Progenitor cell of endocrine pancreas (in vitro differentiated cells): ENCODE measurements at regions not wholly inside any gene's neighbourhood (a gene's known extent, or its start where the extent isn't known, plus 50 kb on each side); places are given as distances from the start of the nearest gene placed in this dataset.

Experiments used
- DNase-seq: peaks from one replicate; pipeline ENCODE4 v3.0.0; 2021; ENCODE audit warnings: low spot score; ENCODE audit not compliant: unreplicated experiment
- H3K27ac Mint-ChIP-seq: 2 replicates; pipeline ENCODE4 v1.8.0; 2021; ENCODE audit warnings: mild to moderate bottlenecking, moderate library complexity, mixed read lengths
- H3K27me3 Mint-ChIP-seq: 2 replicates; pipeline ENCODE4 v1.8.0; 2021; ENCODE audit warnings: mixed read lengths
- H3K36me3 Mint-ChIP-seq: 2 replicates; pipeline ENCODE4 v1.8.0; 2022; ENCODE audit warnings: mixed read lengths; ENCODE audit not compliant: insufficient read depth
- H3K4me1 Mint-ChIP-seq: 2 replicates; pipeline ENCODE4 v1.8.0; 2021; ENCODE audit warnings: low read depth, mixed read lengths
- H3K4me3 Mint-ChIP-seq: 2 replicates; pipeline ENCODE4 v1.8.0; 2021; ENCODE audit warnings: low read depth, mild to moderate bottlenecking, moderate library complexity, mixed read lengths
- H3K9me3 Mint-ChIP-seq: 2 replicates; pipeline ENCODE4 v1.8.0; 2021; ENCODE audit warnings: low read depth, mixed read lengths
- TF ChIP-seq, protein P1 (sequence below): fragments of 200-600 bp; sonication (generic); IDR thresholded peaks from one replicate; pipeline ENCODE4 v1.5.0; 2021; ENCODE audit warnings: antibody characterized with exemption, mild to moderate bottlenecking; ENCODE audit not compliant: unreplicated experiment

- no peak overlapping the region for H3K27ac Mint-ChIP-seq
- no peaks in the 10 kb centered on the region for H3K4me1 Mint-ChIP-seq
- no peaks in the 10 kb centered on the region for H3K27me3 Mint-ChIP-seq
- TF ChIP-seq, protein P1, sequence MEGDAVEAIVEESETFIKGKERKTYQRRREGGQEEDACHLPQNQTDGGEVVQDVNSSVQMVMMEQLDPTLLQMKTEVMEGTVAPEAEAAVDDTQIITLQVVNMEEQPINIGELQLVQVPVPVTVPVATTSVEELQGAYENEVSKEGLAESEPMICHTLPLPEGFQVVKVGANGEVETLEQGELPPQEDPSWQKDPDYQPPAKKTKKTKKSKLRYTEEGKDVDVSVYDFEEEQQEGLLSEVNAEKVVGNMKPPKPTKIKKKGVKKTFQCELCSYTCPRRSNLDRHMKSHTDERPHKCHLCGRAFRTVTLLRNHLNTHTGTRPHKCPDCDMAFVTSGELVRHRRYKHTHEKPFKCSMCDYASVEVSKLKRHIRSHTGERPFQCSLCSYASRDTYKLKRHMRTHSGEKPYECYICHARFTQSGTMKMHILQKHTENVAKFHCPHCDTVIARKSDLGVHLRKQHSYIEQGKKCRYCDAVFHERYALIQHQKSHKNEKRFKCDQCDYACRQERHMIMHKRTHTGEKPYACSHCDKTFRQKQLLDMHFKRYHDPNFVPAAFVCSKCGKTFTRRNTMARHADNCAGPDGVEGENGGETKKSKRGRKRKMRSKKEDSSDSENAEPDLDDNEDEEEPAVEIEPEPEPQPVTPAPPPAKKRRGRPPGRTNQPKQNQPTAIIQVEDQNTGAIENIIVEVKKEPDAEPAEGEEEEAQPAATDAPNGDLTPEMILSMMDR = no peak
- no peak for DNase-seq
- H3K36me3 Mint-ChIP-seq = no peaks in the 10 kb centered on the region
- H3K4me3 Mint-ChIP-seq = no peak overlapping the region
- no peaks in the 10 kb centered on the region for H3K9me3 Mint-ChIP-seq
These were observed 260.6 kb upstream of the ESRRG start for GRCh38 chr1:216983823-216984222.

DNA sequence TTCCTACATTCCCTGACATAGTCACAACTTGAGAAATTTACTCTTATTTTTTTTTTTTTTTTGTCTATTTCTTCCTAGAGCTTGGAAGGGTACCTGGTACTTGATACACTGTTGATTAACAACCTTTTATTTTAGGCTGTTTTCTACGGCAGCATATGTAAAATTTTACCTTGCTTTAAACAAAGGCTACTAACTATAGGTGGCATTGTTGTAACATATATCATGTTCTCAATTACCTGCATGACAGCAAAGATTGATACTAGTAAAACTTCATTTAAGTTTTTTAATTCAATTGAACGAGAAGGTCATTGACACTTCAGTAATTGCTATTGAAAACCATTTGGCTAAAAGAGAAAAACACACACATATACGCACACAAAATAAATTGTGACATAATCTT is 238.3 kb upstream of the ESRRG start:
- H3K4me1 Mint-ChIP-seq = peaks cover 2% of the 10 kb centered on the region
- H3K36me3 Mint-ChIP-seq = no peaks in the 10 kb centered on the region
- no peak overlapping the region for H3K4me3 Mint-ChIP-seq
- H3K27me3 Mint-ChIP-seq = peaks cover 9% of the 10 kb centered on the region
- TF ChIP-seq, protein P1 = no peak
- H3K9me3 Mint-ChIP-seq = no peaks in the 10 kb centered on the region
- no peak for DNase-seq
- H3K27ac Mint-ChIP-seq = no peak overlapping the region

- peaks cover 2% of the 10 kb centered on the region for H3K4me1 Mint-ChIP-seq
- H3K27me3 Mint-ChIP-seq = peaks cover 9% of the 10 kb centered on the region
- H3K27ac Mint-ChIP-seq = no peak overlapping the region
- peaks cover 6% of the 10 kb centered on the region for H3K9me3 Mint-ChIP-seq
- DNase-seq = no peak
- TF ChIP-seq, protein P1 = no peak
- H3K36me3 Mint-ChIP-seq = no peaks in the 10 kb centered on the region
- H3K4me3 Mint-ChIP-seq = no peak overlapping the region
These were observed 237.5 kb upstream of the ESRRG start for GRCh38 chr1:216960716-216961115.

- Mint-ChIP-seq H3K27ac (no peak overlapping the region), H3K9me3 (peaks cover 12% of the 10 kb centered on the region), H3K27me3 (peaks cover 5% of the 10 kb centered on the region), H3K4me3 (no peak overlapping the region), H3K36me3 (no peaks in the 10 kb centered on the region), H3K4me1 (peaks cover 2% of the 10 kb centered on the region)
- DNase-seq = no peak
- TF ChIP-seq, protein P1 = no peak
These were observed 235.3 kb upstream of the ESRRG start for GRCh38 chr1:216958569-216958968.

- Mint-ChIP-seq H3K36me3 (no peaks in the 10 kb centered on the region), H3K27me3 (no peaks in the 10 kb centered on the region), H3K27ac (no peak overlapping the region), H3K4me1 (no peaks in the 10 kb centered on the region), H3K4me3 (no peak overlapping the region), H3K9me3 (peaks cover 12% of the 10 kb centered on the region)
- TF ChIP-seq, protein P1 = no peak
- DNase-seq = no peak
These were observed 230.3 kb upstream of the ESRRG start for GRCh38 chr1:216953495-216953894.
